ENCODE measurements at regions not wholly inside any gene's neighbourhood (a gene's known extent, or its start where the extent isn't known, plus 50 kb on each side); places are given as distances from the start of the nearest gene placed in this dataset.

DNA sequence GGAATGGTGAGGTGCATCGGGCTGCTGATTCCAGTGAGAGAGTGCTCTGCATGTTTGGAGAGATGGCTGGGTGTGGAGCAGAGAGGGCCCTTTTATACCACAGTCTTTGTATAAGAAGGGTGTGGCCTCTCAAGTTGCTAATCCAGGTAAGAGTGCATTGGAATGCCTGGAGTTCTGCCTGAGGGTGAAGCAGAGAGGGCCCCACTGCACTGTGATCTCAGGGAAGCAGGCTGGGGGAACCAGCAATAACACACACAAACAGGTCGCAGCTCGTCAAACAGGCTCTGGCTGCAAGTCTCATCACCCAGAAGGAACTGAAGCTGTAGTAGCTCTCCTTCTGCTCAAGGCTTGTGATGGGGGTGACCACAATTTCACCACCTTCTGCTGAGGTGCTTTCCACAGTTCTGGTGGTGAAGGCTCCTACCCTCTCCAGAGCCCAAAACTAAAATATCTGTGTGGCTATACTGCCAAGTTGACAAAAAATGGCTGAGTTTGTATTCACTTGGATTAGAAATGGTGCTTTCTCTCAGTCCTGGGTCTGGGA, 687.4 kb upstream of the HS3ST1 start:
- Histone ChIP-seq H3K9me3 (replicated peaks; ENCODE audit: control insufficient read depth, insufficient read depth, low read depth, low read length) (0 out of 2 replicates have a peak, but pooled peaks cover 2% of the 10 kb centered on the region), H3K4me3 (no peak overlapping the region), H3K9ac (ENCODE audit: insufficient read depth in 1 of 2, low read depth in 2 of 2, low read length in 2 of 2) (no peak overlapping the region), H3K4me1 (replicated peaks in 1 of 2; ENCODE audit: control insufficient read depth in 2 of 2, insufficient read depth in 2 of 2, low read length in 2 of 2) (no peaks in the 10 kb centered on the region), H3K9me1 (ENCODE audit: control insufficient read depth, insufficient read depth, low read length) (no peaks in the 10 kb centered on the region), H4K20me1 (replicated peaks; ENCODE audit: control insufficient read depth, insufficient read depth, low read length) (no peaks in the 10 kb centered on the region), H3K79me2 (ENCODE audit: control insufficient read depth, insufficient read depth, low read length) (no peaks in the 10 kb centered on the region), H3K36me3 (ENCODE audit: control insufficient read depth, insufficient read depth, low read length) (no peaks in the 10 kb centered on the region), H3K27ac (ENCODE audit: extremely low read depth, low read depth, low read length) (no peak overlapping the region), H2AFZ (ENCODE audit: low read depth, low read length) (no peak overlapping the region), H3K27me3 (ENCODE audit: control insufficient read depth in 2 of 2, insufficient read depth in 2 of 2, low read length in 2 of 2) (no peaks in the 10 kb centered on the region), H3K4me2 (ENCODE audit: insufficient read depth, low read length) (no peak overlapping the region)
- no peak for ATAC-seq
- intact Hi-C loops (cut with micrococcal nuclease) (no loop called here), in situ Hi-C loops (cut with MboI) (no loop called here)
- DNase-seq (ENCODE audit: extremely low read depth in 1 of 4, low spot score in 3 of 4) = no peak
- BruUV-seq (replicated peaks) = no TSS peak
- FAIRE-seq = no peak
- WGBS (ENCODE audit: insufficient coverage, low coverage, missing lambda C conversion rate) = 0% methylated on average over 3 of the region's 3 CpGs
- POLR2A ChIA-PET = no interaction called here
- CTCF ChIA-PET (ENCODE audit: low intra/inter-chr PET ratio) = no interaction called here
- TF ChIP-seq ZNF696 (CRISPR knock-in tag; conservative IDR thresholded peaks at IDR 0.05) (no peak), NR1H2 (CRISPR knock-in tag; IDR thresholded peaks at IDR 0.05) (no peak), FOSL1 (tag; conservative IDR thresholded peaks at IDR 0.05) (no peak), NR3C1 (CRISPR knock-in tag; IDR thresholded peaks at IDR 0.05) (no peak), ZNF830 (CRISPR knock-in tag; IDR thresholded peaks at IDR 0.05) (no peak), ZNF551 (CRISPR knock-in tag; IDR thresholded peaks at IDR 0.05) (no peak), TSC22D4 (tag; IDR thresholded peaks at IDR 0.05) (no peak), U2AF1 (optimal IDR thresholded peaks at IDR 0.05; ENCODE audit: low read depth, low read length) (no peak), TCF3 (CRISPR knock-in tag; IDR thresholded peaks at IDR 0.05) (no peak), PHF21A (IDR thresholded peaks at IDR 0.05; ENCODE audit: borderline replicate concordance, low read depth) (no peak), RAD21 (CRISPR knock-in tag; conservative IDR thresholded peaks at IDR 0.05 in 1 of 2, IDR thresholded peaks at IDR 0.05 in 1 of 2) (no peak), ZNF695 (CRISPR knock-in tag; IDR thresholded peaks at IDR 0.05) (no peak), SMARCA4 (IDR thresholded peaks at IDR 0.05) (no peak)
- TF ChIP-seq, protein P1, sequence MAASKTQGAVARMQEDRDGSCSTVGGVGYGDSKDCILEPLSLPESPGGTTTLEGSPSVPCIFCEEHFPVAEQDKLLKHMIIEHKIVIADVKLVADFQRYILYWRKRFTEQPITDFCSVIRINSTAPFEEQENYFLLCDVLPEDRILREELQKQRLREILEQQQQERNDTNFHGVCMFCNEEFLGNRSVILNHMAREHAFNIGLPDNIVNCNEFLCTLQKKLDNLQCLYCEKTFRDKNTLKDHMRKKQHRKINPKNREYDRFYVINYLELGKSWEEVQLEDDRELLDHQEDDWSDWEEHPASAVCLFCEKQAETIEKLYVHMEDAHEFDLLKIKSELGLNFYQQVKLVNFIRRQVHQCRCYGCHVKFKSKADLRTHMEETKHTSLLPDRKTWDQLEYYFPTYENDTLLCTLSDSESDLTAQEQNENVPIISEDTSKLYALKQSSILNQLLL (CRISPR knock-in tag; IDR thresholded peaks at IDR 0.05; ENCODE audit: borderline replicate concordance) = no peak
- TF ChIP-seq, protein P2, sequence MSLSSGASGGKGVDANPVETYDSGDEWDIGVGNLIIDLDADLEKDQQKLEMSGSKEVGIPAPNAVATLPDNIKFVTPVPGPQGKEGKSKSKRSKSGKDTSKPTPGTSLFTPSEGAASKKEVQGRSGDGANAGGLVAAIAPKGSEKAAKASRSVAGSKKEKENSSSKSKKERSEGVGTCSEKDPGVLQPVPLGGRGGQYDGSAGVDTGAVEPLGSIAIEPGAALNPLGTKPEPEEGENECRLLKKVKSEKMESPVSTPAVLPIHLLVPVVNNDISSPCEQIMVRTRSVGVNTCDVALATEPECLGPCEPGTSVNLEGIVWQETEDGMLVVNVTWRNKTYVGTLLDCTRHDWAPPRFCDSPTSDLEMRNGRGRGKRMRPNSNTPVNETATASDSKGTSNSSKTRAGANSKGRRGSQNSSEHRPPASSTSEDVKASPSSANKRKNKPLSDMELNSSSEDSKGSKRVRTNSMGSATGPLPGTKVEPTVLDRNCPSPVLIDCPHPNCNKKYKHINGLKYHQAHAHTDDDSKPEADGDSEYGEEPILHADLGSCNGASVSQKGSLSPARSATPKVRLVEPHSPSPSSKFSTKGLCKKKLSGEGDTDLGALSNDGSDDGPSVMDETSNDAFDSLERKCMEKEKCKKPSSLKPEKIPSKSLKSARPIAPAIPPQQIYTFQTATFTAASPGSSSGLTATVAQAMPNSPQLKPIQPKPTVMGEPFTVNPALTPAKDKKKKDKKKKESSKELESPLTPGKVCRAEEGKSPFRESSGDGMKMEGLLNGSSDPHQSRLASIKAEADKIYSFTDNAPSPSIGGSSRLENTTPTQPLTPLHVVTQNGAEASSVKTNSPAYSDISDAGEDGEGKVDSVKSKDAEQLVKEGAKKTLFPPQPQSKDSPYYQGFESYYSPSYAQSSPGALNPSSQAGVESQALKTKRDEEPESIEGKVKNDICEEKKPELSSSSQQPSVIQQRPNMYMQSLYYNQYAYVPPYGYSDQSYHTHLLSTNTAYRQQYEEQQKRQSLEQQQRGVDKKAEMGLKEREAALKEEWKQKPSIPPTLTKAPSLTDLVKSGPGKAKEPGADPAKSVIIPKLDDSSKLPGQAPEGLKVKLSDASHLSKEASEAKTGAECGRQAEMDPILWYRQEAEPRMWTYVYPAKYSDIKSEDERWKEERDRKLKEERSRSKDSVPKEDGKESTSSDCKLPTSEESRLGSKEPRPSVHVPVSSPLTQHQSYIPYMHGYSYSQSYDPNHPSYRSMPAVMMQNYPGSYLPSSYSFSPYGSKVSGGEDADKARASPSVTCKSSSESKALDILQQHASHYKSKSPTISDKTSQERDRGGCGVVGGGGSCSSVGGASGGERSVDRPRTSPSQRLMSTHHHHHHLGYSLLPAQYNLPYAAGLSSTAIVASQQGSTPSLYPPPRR (CRISPR knock-in tag; IDR thresholded peaks at IDR 0.05; ENCODE audit: borderline replicate concordance) = no peak
- TF ChIP-seq, protein P3, sequence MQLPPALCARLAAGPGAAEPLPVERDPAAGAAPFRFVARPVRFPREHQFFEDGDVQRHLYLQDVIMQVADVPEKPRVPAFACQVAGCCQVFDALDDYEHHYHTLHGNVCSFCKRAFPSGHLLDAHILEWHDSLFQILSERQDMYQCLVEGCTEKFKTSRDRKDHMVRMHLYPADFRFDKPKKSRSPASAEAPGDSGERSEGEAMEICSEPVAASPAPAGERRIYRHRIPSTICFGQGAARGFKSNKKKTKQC (CRISPR knock-in tag; IDR thresholded peaks at IDR 0.05) = no peak

Data from K562 (cell line).